NT2/D1 (cell line): ENCODE measurements at regions not wholly inside any gene's neighbourhood (a gene's known extent, or its start where the extent isn't known, plus 50 kb on each side); places are given as distances from the start of the nearest gene placed in this dataset.

Experiments
- DNase-seq: peaks from one replicate; pipeline ENCODE4 v3.0.0-alpha.2; 2011; ENCODE audit warnings: low read depth, low spot score
- H3K27me3 ChIP-seq: 2 replicates; pipeline ENCODE4 v1.6.0; 2011; ENCODE audit warnings: mild to moderate bottlenecking; ENCODE audit not compliant: insufficient read length, insufficient read depth
- H3K36me3 ChIP-seq: 2 replicates; pipeline ENCODE4 v1.6.1; 2011; ENCODE audit warnings: mild to moderate bottlenecking, low read length, mixed read lengths; ENCODE audit not compliant: insufficient read depth, insufficient read length
- H3K4me1 ChIP-seq: 2 replicates; pipeline ENCODE4 v1.5.1; 2011; ENCODE audit not compliant: insufficient read depth, insufficient read length
- H3K4me3 ChIP-seq: 2 replicates; pipeline ENCODE4 v1.5.1; 2011; ENCODE audit warnings: low read depth; ENCODE audit not compliant: insufficient read length
- H3K9ac ChIP-seq: 2 replicates; pipeline ENCODE4 v1.6.0; 2011; ENCODE audit warnings: low read depth; ENCODE audit not compliant: insufficient read length
- H3K9me3 ChIP-seq: 2 replicates; pipeline ENCODE4 v1.5.1; 2011; ENCODE audit warnings: mild to moderate bottlenecking, low read length; ENCODE audit not compliant: insufficient read depth
- SUZ12 ChIP-seq: IDR thresholded peaks from 2 replicates; pipeline ENCODE4 v1.6.1; 2011; ENCODE audit not compliant: insufficient read length, insufficient read depth; ENCODE audit errors: extremely low read depth
- YY1 ChIP-seq: IDR thresholded peaks from 2 replicates; pipeline ENCODE4 v1.6.1; 2011; ENCODE audit not compliant: insufficient read length, insufficient read depth
- ZNF274 ChIP-seq: IDR thresholded peaks from 2 replicates; pipeline ENCODE4 v1.6.1; 2011; ENCODE audit warnings: mild to moderate bottlenecking, low read depth, low read length

- no peak for DNase-seq
- Histone ChIP-seq H3K4me1 (peaks cover 6% of the 10 kb centered on the region), H3K9ac (no peak overlapping the region), H3K27me3 (no peaks in the 10 kb centered on the region), H3K36me3 (no peaks in the 10 kb centered on the region), H3K4me3 (no peak overlapping the region), H3K9me3 (no peaks in the 10 kb centered on the region)
- TF ChIP-seq ZNF274 (no peak), YY1 (no peak), SUZ12 (no peak)
Measured at GRCh38 chr22:48891688-48892577, 935.7 kb downstream of the BRD1 start.

DNA sequence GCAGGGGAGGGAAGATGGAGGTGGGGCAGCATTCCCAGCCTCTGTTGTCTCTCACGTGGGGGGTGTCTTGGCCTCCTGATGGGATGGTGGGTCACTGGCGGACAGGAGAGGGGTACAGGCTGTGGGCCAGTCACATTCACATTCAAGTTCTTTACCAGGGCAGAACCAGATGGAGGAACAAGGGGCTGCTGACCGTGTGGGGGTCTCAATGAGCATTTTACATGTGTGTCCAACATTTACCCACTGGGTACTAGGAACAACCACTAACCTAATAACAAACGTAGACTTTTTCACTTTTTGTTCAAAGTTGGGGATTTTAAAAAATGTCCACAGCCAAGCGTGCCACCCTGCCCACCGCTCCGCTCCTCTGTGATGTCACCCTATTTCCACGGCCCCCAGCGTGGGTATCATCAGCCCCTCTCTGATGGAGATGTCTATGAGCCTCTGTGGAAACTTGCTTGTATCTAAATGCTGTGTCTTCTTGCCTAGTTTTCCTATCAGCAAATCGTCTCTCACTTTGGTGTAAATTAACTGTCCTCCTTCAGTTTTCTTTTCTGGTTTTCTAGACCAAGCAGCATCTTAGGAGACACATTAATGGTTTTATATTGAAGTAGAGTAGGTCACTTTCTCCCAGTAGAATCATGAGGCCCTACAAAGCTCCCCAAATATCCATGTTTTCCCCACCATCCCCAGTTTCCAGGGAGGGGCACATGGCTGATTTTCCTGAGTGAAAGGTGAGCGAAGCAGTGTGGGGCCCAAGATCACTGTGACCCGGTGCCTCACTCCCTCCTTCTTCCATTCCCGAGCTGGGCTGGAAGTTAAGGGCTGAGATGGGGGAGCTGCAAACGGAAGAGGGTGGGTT, 936.7 kb downstream of the BRD1 start:
- Histone ChIP-seq H3K4me3 (no peak overlapping the region), H3K36me3 (no peaks in the 10 kb centered on the region), H3K4me1 (peaks cover 6% of the 10 kb centered on the region), H3K9ac (no peak overlapping the region), H3K9me3 (no peaks in the 10 kb centered on the region), H3K27me3 (no peaks in the 10 kb centered on the region)
- no peak for DNase-seq
- no peak for TF ChIP-seq YY1
- no peak for TF ChIP-seq ZNF274
- TF ChIP-seq SUZ12, result no peak

DNA sequence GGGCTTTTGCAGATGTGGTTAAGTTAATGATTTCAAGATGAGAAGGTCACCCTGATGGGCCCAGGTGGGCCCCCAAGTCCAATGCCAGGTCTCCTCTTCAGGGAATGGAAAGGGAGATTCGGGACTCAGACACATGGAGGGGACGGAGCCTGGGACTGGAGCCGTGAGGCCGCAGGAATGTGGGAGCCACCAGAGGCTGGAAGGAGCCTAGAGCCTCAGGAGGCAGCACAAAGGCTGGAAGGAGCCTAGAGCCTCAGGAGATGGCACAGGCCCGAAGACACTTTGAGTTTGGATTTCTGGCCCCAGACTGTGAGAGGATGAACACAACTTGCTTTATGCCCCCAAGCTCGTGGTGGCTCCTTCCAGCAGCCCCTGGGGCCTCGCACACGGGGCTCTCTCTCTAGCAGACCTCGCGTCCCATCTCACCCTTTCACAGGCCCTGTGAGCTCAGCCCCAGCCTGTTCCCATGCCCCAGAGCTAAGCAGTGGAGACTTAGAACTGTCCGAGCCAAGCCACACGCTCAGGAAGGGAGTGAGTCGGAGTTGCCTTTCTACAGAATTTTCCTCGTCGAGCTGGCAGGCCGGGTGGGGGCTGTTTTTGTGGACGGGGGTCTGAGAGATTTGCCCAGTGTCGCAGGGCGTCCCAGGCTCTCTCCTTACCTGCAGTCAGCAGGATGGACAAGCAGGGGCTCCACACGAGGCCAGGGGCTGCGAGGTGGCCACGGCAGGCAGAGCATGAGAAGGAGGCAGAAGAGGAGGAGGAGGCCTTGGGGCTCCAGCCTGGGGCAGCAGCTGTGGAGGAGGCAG, 937.6 kb downstream of the BRD1 start:
- no peak for DNase-seq
- Histone ChIP-seq H3K9me3 (no peaks in the 10 kb centered on the region), H3K4me1 (peaks cover 6% of the 10 kb centered on the region), H3K27me3 (no peaks in the 10 kb centered on the region), H3K9ac (peak overlapping the region; percentile 4), H3K4me3 (no peak overlapping the region), H3K36me3 (no peaks in the 10 kb centered on the region)
- no peak for TF ChIP-seq ZNF274

DNA sequence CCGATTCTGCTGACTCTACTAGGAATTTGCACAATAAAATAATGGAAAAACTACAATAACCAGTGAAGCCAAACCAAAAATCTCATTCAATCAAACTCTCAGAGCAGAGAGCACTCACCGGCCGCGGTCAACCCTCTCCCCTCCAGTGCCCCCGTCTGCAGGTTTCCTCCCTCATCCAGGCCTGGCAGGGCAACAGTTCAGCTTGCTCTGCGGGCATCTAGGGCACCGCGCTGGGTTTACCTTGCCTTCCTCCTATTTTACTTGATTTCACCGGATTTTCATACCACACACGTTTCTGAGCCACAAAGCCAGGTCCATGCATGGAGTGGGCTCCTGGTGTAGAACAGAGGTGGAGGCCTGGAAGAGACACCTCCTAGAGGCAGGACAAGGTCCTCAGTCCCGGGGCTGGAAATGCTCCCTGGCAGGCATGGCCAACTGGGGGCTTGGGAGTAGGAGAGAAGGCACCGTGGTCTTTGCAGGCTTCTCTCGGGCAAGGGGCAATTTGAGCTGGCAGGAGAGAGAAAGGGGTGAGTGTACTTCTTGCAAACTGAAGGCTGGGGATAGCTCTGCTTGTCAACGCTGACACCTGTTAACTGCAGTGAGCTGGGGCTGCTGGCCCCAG, 938.4 kb downstream of the BRD1 start:
- Histone ChIP-seq H3K4me1 (peaks cover 6% of the 10 kb centered on the region), H3K4me3 (no peak overlapping the region), H3K27me3 (no peaks in the 10 kb centered on the region), H3K9me3 (no peaks in the 10 kb centered on the region), H3K9ac (no peak overlapping the region), H3K36me3 (no peaks in the 10 kb centered on the region)
- no peak for TF ChIP-seq YY1
- TF ChIP-seq SUZ12, result no peak
- no peak for TF ChIP-seq ZNF274
- no peak for DNase-seq

DNA sequence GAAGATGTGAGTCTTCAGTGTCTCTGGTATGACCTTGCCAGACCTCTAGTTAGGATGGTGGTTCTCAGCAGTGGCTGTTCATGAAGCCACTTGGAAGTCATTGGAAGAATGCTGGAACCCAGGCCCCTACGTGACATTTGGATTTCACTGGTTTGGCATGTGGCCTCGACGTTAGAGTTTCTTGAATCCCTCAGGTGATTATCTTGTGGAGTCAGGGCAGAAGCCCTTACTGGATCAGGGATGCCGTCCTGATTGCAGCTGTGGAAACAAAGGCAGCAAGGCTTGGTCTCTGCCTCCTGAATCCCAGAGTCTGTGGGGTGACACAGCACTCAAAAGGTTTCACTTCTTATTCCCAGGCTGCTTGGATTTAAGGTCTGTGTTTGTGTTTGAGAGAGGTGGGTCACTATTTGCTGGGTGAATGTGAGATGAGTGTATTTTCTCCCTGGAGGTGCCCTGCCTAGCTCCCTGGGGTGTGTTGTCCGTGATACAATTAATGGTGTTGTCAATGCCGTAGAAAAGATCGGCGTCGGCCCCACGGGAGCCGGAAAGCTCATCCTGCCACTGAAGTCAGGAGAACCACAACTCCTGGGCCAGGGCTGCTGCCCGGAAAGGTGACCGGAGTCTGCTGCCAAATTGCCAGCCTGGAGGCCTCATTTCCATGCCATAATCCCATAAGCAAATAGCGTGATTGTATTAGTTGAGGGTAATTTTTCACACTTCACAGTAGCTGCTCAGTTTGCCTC, 939.0 kb downstream of the BRD1 start:
- Histone ChIP-seq H3K9ac (no peak overlapping the region), H3K4me1 (peaks cover 6% of the 10 kb centered on the region), H3K27me3 (no peaks in the 10 kb centered on the region), H3K36me3 (no peaks in the 10 kb centered on the region), H3K4me3 (no peak overlapping the region), H3K9me3 (no peaks in the 10 kb centered on the region)
- DNase-seq, result no peak
- TF ChIP-seq ZNF274 (no peak), SUZ12 (no peak), YY1 (no peak)

GRCh38 chr22:48887394-48888332, 940.0 kb downstream of the BRD1 start:
- peaks cover 6% of the 10 kb centered on the region for H3K4me1 ChIP-seq
- no peak overlapping the region for H3K4me3 ChIP-seq
- DNase-seq, result no peak
- H3K9ac ChIP-seq, result no peak overlapping the region
- TF ChIP-seq YY1, result no peak
- TF ChIP-seq SUZ12, result no peak
- no peak for TF ChIP-seq ZNF274
- H3K27me3 ChIP-seq, result no peaks in the 10 kb centered on the region
- H3K9me3 ChIP-seq, result no peaks in the 10 kb centered on the region
- H3K36me3 ChIP-seq, result no peaks in the 10 kb centered on the region
